UCSD-AML1 (cell line): ENCODE measurements at regions not wholly inside any gene's neighbourhood (a gene's known extent, or its start where the extent isn't known, plus 50 kb on each side); places are given as distances from the start of the nearest gene placed in this dataset.

Experiments used
- DNase-seq: peaks from one replicate; lab custom pipeline; 2025; ENCODE audit not compliant: unreplicated experiment; lab: John Stamatoyannopoulos, UW

DNA sequence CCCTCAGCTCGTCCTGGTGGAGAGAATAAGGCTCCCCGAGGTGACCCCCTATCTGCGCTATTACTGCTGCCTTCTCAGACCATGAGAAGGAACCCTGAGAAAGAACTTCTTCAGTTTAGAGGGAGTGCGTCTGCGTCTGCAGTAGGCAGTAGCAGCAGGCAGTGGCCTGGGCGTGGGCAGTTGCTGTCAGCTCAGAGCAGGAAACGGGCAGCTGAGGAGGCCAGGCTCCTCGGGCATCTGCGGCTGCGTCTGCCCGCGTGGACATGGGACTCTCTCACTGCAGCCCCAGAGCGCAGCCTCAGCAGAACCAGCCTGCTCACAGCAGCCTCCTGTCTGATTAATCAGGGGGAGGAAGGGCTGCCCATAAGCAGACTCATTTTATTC lies 49.8 kb upstream of the FCN1 start:
- DNase-seq = no peak

GRCh38 chr9:134968011-134968822 lies 50.5 kb upstream of the FCN1 start:
- DNase-seq = no peak

GRCh38 chr9:134968823-134969090 lies 51.0 kb upstream of the FCN1 start:
- DNase-seq = no peak

DNA sequence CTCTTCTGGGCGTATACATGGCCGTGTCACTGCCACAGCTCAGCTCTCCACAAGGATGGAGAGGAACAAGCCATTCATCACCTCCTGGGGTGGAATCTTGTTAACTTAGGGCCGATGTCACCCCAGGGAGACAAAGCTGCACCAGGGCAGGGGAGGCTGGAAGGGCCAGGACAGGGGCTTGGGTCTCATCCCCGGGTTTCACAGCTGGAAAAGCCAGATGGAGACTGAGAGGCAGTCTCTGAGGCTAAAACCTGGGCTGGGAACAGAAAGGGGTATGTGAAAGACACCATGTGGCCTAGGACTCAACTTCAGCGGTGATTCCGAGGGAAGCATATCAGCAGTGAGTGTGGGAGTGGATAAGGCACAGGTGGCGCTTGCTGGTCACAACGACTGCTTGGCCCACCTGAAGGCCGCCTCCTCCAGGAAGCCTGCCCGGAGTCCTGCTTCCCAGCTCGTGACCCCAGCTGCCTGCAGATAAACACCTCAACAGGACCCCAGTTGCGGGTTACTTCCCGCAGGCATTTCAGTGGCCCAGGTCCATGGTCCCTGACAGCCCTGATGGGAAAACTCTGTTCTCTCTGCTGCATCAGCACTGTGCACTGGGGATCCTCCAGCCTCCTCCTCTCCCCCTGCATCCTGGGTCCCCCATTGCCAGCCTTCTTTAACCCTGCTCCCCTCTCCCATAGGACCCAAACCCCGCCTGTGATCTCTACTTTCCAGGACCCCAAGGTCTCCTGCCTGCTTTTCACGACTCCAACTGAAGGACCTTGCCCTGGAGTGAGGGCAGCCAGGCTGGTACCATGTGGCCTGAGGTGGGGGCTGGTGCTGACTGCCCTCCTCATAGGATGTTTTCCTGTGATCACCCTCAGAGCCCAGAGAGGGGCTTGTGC lies 51.7 kb upstream of the FCN1 start:
- DNase-seq = no peak

DNA sequence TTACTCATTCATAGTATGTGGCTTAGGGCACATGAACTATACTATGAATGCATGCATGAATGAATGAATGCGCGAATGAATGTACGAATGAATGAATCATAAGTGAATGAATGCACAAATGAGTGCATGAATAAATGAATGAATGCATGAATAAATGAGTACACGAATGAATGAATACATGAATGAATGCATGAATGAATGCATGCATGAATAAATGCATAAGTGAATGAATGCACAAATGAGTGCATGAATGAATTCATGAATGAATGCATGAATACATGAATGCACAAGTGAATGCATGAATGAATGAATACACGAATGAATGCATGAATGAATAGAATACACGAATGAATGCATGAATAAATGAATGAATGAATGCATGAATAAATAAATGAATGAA lies 52.5 kb upstream of the FCN1 start:
- DNase-seq = no peak

- no peak for DNase-seq
These were observed 53.0 kb upstream of the FCN1 start for GRCh38 chr9:134970719-134971118.

DNA sequence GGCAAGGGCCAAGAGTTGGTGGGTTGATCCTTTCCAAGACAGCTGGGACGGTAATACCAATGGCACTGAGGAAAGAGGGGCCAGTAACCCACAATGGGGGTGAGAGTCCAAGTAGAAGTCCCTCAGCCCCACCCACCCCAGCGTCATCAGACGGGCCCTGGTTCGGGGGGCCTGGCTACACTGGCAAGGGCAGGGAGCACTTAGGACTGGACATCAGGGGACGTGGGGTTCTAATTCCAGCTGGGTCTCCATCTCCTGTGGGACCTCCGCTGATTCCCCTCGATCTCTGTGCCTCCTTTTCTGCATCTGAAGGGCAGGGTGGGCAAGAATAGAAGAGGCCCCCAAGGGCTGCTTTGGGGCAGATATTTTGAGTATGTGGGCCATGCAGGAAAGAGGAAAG lies 53.5 kb upstream of the FCN1 start:
- DNase-seq = no peak

DNA sequence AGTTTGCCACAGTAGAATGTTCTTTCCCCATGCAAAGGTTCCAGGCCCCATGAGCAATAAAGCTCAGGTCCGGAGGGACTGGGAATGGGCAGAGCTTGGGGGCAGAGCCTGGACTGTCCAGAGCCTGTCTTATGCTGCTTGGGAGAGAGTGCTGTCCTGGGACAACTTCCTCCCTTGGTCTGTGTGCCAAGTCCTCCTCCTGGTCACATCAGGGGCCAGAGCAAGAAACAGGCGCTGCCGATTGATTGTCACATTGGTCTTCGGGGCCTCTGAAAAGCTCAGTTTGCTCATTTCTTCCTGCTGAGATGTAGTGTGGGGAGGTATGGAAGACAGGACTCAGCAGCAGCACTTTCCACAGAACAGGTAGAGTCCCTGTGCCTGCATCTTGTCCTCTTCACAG lies 54.0 kb upstream of the FCN1 start:
- DNase-seq = no peak

GRCh38 chr9:134972140-134972539 lies 54.4 kb upstream of the FCN1 start:
- no peak for DNase-seq

GRCh38 chr9:134975253-134975652 lies 57.5 kb upstream of the FCN1 start:
- no peak for DNase-seq

- DNase-seq = no peak
These were observed 58.7 kb upstream of the FCN1 start for GRCh38 chr9:134976403-134976802.

- no peak for DNase-seq
These were observed 60.6 kb upstream of the FCN1 start for GRCh38 chr9:134978272-134978671.

DNA sequence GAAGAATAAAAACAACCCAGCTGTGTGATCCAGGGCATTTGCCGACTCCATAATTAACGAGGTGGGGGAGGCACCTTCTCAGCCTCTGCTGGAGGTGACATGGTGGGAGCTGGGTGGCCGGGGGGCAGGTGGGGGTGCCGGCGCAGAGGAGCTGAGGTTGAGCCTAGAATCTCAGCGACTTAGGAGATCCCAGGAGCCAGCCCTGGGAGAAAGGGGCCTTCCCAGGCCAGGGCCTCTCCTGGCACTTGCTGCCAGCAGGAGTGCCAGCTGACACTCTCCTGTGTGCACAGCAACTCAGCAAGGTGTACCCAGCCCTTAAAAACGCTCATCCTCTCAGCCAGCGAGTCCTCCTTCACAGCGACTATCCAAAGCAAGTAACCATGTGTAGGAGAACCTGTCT lies 62.8 kb upstream of the FCN1 start:
- no peak for DNase-seq

- DNase-seq = no peak
These were observed 63.3 kb upstream of the FCN1 start for GRCh38 chr9:134980991-134981390.

DNA sequence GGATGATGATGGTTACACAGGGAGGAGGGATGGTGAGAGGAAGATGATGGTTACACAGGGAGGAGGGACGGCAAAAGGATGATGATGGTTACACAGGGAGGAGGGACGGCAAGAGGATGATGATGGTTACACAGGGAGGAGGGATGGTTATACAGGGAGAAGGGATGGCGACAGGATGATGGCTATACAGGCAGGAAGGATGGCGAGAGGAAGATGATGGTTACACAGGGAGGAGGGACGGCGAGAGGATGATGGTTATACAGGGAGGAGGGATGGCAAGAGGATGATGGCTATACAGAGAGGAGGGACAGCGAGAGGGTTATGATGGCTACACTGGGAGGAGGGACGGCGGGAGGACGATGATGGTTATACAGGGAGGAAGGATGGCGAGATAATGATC lies 64.1 kb upstream of the FCN1 start:
- no peak for DNase-seq

DNA sequence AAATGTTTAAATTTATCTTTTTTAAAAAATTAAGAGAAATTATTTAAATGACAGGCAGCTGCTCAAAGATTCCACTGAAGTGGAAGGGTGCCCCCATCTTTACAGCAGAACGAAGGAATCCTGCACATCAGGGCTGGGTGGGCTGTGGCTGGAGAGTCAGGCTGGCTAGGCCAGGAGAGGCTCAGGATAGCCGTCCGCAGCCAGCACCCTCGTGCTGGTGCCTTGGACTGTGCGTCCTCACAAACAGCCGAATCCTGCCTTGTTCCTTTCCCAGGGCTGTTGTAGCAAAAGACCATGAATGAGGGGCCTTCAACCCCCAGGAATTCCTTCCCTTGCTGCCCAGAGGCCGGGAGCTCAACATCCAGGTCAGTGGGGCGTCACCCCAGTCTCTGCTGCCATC lies 64.6 kb upstream of the FCN1 start:
- no peak for DNase-seq

DNA sequence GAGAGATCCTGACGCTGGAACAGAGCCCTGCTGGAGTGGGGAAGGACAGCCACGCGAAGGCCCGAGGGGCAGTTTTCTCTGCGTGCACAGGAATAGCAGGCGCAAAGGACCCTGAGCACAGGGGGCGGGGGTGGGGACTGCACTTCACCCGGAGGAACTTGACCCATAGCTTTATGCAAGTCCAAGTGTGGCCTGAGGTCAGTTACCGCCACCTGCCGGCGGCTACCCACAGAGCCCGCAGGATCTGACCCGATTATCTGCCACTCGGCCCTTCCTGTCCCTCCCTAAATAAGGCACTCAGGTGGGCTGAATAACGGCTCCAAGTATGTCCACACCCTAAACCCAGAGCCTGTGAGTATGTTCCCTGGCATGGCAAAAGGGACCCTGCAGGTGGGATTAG lies 65.4 kb upstream of the FCN1 start:
- peak; percentile 44 for DNase-seq

GRCh38 chr9:134983506-134984371 lies 66.0 kb upstream of the FCN1 start:
- DNase-seq = no peak

DNA sequence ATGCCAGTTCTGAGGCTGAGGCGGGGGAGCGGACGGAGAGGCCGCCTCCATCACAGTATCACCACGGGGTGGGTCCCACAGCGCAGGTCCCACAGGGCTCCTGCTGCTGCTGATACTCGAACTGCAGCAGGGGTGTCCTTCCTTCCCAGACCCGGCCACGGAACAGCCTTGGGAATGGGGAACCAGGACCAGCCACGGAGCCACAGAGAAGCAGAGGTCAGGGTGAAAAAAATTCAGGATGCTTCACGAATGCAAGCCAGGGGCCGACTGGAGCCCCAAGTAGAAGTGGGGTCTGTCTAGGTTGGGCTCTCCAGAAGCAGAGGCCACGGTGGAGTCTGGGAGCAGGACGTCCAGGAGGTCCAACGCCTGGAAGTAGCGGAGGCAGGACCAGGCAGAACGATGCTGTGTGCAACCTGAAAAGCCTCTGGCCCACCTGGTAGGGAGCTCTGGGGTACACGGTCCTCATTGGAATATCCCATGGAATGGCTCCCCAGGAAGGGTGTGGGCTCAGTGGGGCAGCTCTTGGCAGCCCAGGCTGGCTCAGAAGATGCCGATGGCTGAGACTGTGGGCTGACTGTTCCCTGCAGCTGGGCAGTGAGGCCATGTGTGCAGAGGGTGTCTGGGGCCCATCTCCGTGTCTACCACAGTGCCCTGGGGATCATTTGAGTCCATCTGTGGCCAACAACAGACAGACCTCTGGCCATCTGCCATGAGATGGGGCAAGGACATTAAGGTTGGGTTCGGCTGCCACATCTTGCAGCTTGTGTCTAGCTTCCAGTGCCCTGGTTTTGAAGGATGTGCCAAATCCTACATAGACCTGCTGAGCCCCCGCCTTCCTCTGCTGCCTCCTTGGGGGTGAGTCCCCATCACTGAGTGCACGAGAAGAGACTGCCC lies 66.9 kb upstream of the FCN1 start:
- no peak for DNase-seq

DNA sequence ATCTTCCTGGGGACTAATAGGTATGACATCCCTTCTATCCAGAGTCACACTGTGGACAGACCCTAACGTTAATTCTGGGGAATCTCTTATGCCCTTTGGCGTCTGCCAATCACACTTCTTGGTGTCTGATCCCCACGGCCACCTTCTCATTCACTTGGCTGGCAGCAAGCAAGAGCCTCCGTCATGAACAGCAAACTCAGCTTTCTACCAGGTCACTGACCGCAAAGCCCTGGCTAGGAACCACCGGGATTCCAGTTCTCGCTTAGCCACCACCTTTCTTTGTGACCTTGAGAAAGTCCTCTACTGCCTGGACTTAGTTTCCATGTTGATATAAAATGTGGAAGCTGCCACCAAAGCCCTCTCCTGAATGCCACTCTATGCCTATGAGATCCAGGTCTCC lies 67.7 kb upstream of the FCN1 start:
- no peak for DNase-seq

DNA sequence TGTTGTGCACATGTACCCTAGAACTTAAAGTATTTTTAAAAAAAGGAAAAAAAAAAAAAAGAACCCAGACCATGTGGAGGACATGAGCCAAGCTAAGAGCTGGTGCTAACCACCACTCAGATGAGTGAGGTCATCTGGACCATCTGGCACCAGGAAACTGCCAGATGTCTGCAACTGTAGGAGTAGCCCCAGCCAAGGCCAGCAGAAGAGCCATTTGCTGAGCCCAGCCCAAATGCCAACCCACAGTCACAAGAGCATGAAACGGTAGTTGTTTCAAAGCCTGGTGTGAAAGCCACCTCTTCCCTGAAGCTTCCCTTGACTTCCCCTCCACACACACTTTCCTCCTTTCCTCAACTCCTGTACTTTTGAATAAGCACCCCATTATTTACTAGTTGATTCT lies 69.2 kb upstream of the FCN1 start:
- no peak for DNase-seq
